ENCODE measurements at regions not wholly inside any gene's neighbourhood (a gene's known extent, or its start where the extent isn't known, plus 50 kb on each side); places are given as distances from the start of the nearest gene placed in this dataset.
"Not testable (repeated sequence)": the region's sequence is repeated elsewhere in the genome, so short reads cannot be mapped to it uniquely, and the experiment has no call there.

GRCh38 chr21:33972539-33972938, 56.9 kb upstream of the ATP5PO start:
- DNase-seq: no peak

GRCh38 chr21:33971492-33972013, 55.9 kb upstream of the ATP5PO start:
- no peak for DNase-seq

- no peak for DNase-seq
These were observed 54.0 kb upstream of the ATP5PO start for GRCh38 chr21:33969581-33969980.

- no peak for DNase-seq
These were observed 53.4 kb upstream of the ATP5PO start for GRCh38 chr21:33968995-33969348.

GRCh38 chr21:33968080-33968994, 52.7 kb upstream of the ATP5PO start:
- DNase-seq: no peak

- no peak for DNase-seq
These were observed 51.5 kb upstream of the ATP5PO start for GRCh38 chr21:33967086-33967571.

- DNase-seq: no peak
These were observed 50.8 kb upstream of the ATP5PO start for GRCh38 chr21:33966324-33966949.

GRCh38 chr21:33965662-33966061, 50.1 kb upstream of the ATP5PO start:
- DNase-seq: not testable (repeated sequence)

All from left hindlimb (tissue), 1 donor.